OCI-LY1 (cell line): ENCODE measurements at regions not wholly inside any gene's neighbourhood (a gene's known extent, or its start where the extent isn't known, plus 50 kb on each side); places are given as distances from the start of the nearest gene placed in this dataset.
"Not testable (repeated sequence)": the region's sequence is repeated elsewhere in the genome, so short reads cannot be mapped to it uniquely, and the experiment has no call there.

Source experiments
- CTCF ChIP-seq: fragments of 200-600 bp; sonication (generic), shearing (Covaris generic); IDR thresholded peaks from 2 replicates; pipeline ENCODE4 v1.5.1; 2017; ENCODE audit warnings: mild to moderate bottlenecking, antibody characterized with exemption, low read length, moderate library complexity, mixed read lengths
- EZH2 ChIP-seq: fragments of 200-600 bp; sonication (generic), shearing (Covaris generic); IDR thresholded peaks from 2 replicates; pipeline ENCODE4 v1.8.0; 2017; ENCODE audit warnings: borderline replicate concordance, mixed run types, mild to moderate bottlenecking, antibody characterized with exemption, low read length, moderate library complexity, mixed read lengths

DNA sequence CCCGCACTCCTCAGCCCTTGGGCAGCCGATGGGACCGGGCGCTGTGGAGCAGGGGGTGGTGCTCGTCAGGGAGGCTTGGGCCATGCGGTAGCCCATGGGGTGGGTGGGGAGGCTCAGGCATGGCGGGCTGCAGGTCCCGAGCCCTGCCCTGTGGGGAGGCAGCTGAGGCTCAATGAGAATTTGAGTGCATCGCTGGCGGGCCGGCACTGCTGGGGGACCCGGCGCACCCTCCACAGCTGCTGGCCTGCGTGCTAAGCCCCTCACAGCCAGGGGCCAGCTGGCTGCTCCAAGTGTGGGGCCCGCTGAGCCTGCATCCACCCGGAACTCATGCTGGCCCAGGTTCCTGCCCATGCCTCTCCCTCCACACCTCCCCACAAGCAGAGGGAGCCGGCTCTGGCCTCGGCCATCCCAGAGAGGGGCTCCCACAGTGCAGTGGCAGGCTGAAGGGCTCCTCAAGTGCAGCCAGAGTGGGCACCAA is 543.5 kb upstream of the FAM98A start:
- not testable (repeated sequence) for TF ChIP-seq CTCF, EZH2
